ENCODE measurements at regions not wholly inside any gene's neighbourhood (a gene's known extent, or its start where the extent isn't known, plus 50 kb on each side); places are given as distances from the start of the nearest gene placed in this dataset.

GRCh38 chr3:191695131-191695814, 234.3 kb downstream of the PYDC2 start:
- H3K27ac ChIP-seq: no peak overlapping the region
- H3K4me1 ChIP-seq (ENCODE audit: insufficient read depth): no peaks in the 10 kb centered on the region
- no peak for DNase-seq
- H3K27me3 ChIP-seq: no peaks in the 10 kb centered on the region
- H3K9me3 ChIP-seq: no peaks in the 10 kb centered on the region
- H3K4me3 ChIP-seq: no peak overlapping the region
- intact Hi-C loops (cut with DNase I): no loop called here
- TF ChIP-seq EP300 (IDR thresholded peaks at IDR 0.05): no peak
- TF ChIP-seq CTCF (IDR thresholded peaks at IDR 0.05): no peak
- no peak for TF ChIP-seq POLR2A (IDR thresholded peaks at IDR 0.05)
- H3K36me3 ChIP-seq: no peaks in the 10 kb centered on the region
- 68 to 70% (median 70%) methylated on average over 7 of the region's 7 CpGs for WGBS, 3 donors

DNA sequence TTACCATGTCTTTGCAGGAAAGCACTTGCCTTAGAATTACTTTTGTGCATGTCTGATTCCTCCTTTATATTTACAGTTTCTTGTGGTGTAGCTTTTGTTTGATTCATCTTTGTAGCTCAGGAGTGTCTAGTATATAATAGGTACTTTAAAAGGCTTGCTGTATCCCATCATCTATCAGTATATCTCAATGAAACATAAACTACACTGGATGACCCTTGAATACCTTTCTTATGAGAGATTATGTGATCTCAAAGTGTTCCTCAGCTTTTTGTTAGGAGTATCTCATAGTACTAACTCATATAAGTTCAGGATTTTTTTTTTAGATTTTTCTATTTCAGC, 234.8 kb downstream of the PYDC2 start:
- DNase-seq: no peak
- Histone ChIP-seq H3K27ac (no peak overlapping the region), H3K4me1 (ENCODE audit: insufficient read depth) (no peaks in the 10 kb centered on the region), H3K36me3 (no peaks in the 10 kb centered on the region), H3K4me3 (no peak overlapping the region), H3K27me3 (no peaks in the 10 kb centered on the region), H3K9me3 (no peaks in the 10 kb centered on the region)
- intact Hi-C loops (cut with DNase I): no loop called here
- no peak for TF ChIP-seq EP300 (IDR thresholded peaks at IDR 0.05)
- TF ChIP-seq CTCF (IDR thresholded peaks at IDR 0.05): no peak
- TF ChIP-seq POLR2A (IDR thresholded peaks at IDR 0.05): no peak

DNA sequence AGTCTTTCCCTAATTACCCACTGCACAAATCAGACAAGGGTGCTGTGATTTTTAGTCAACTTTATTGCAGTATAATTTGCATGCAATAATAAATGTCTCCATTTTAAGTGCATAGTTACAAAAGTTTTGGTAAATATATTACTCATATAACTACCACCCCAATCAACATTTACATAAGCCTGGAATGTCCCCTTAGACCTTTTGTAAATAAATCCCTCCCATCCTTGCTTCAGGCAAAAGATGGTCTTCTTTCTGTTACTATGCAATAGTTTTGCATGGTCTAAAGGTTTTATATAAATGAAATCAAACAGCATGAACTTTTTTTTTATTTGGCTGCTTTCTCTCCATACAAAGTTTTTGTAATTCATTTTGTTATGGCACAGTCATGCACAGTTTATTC, 235.4 kb downstream of the PYDC2 start:
- intact Hi-C loops (cut with DNase I): no loop called here
- no peak for TF ChIP-seq EP300 (IDR thresholded peaks at IDR 0.05)
- no peak for TF ChIP-seq POLR2A (IDR thresholded peaks at IDR 0.05)
- TF ChIP-seq CTCF (IDR thresholded peaks at IDR 0.05): no peak

DNA sequence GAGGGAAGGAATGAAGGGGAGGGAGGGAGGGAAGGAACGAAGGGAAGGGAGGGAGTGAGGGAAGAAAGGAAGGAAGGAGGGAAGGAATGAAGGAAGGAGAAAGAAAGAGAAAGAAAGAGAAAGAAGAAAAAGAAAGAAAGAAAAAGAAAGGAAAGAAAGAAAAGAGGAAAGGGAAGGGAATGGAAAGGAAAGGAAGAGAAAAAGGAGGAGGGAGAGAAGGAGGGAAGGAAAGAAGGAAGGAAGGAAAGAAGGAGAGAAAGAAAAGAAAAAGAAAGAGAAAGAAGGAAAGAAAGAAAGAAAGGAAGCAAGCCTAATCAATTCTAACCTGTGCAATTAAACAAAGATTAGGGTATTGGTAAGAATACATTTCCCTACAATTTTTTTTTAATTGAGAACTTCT, 238.6 kb downstream of the PYDC2 start:
- H3K27me3 ChIP-seq: no peaks in the 10 kb centered on the region
- no peak overlapping the region for H3K4me3 ChIP-seq
- intact Hi-C loops (cut with DNase I): no loop called here
- WGBS, 3 donors: 68 to 83% (median 70%) methylated on average over 1 of the region's 1 CpG
- no peak for DNase-seq
- no peak for TF ChIP-seq CTCF (IDR thresholded peaks at IDR 0.05)
- TF ChIP-seq EP300 (IDR thresholded peaks at IDR 0.05): no peak
- no peak for TF ChIP-seq POLR2A (IDR thresholded peaks at IDR 0.05)
- no peaks in the 10 kb centered on the region for H3K9me3 ChIP-seq
- H3K4me1 ChIP-seq (ENCODE audit: insufficient read depth): no peaks in the 10 kb centered on the region
- no peak overlapping the region for H3K27ac ChIP-seq
- no peaks in the 10 kb centered on the region for H3K36me3 ChIP-seq

More for the DNA sequence above, 235.4 kb downstream of the PYDC2 start:
- no peaks in the 10 kb centered on the region for H3K9me3 ChIP-seq
- H3K4me1 ChIP-seq (ENCODE audit: insufficient read depth): no peaks in the 10 kb centered on the region
- no peak for DNase-seq
- no peak overlapping the region for H3K27ac ChIP-seq
- no peak overlapping the region for H3K4me3 ChIP-seq
- H3K36me3 ChIP-seq: no peaks in the 10 kb centered on the region
- no peaks in the 10 kb centered on the region for H3K27me3 ChIP-seq

All from ovary (tissue), 7 donors.